ENCODE measurements at regions not wholly inside any gene's neighbourhood (a gene's known extent, or its start where the extent isn't known, plus 50 kb on each side); places are given as distances from the start of the nearest gene placed in this dataset.

GRCh38 chr13:86000546-86000945 lies 201.3 kb upstream of the SLITRK6 start:
- Histone ChIP-seq H3K9me3 (ENCODE audit: low read depth) (no peaks in the 10 kb centered on the region), H3K9ac (no peak overlapping the region), H3K79me2 (ENCODE audit: low read depth) (no peaks in the 10 kb centered on the region), H3K4me1 (peaks cover 24% of the 10 kb centered on the region), H3K27me3 (no peaks in the 10 kb centered on the region), H3F3A (ENCODE audit: low read depth) (peaks cover 9% of the 10 kb centered on the region), H4K20me1 (ENCODE audit: low read depth) (no peaks in the 10 kb centered on the region), H3K4me2 (no peak overlapping the region), H3K36me3 (no peaks in the 10 kb centered on the region), H3K27ac (no peak overlapping the region), H2AFZ (replicated peaks) (no peak overlapping the region), H3K4me3 (no peak overlapping the region)
- Mint-ChIP-seq H3K9me3 (no peaks in the 10 kb centered on the region), H3K4me3 (no peak overlapping the region), H3K27me3 (ENCODE audit: insufficient read depth, low read depth) (no peaks in the 10 kb centered on the region), H3K4me1 (peaks cover 17% of the 10 kb centered on the region), H3K36me3 (no peaks in the 10 kb centered on the region), H3K27ac (no peak overlapping the region)
- no peak for DNase-seq (ENCODE audit: low spot score)
- TF ChIP-seq, protein P1, sequence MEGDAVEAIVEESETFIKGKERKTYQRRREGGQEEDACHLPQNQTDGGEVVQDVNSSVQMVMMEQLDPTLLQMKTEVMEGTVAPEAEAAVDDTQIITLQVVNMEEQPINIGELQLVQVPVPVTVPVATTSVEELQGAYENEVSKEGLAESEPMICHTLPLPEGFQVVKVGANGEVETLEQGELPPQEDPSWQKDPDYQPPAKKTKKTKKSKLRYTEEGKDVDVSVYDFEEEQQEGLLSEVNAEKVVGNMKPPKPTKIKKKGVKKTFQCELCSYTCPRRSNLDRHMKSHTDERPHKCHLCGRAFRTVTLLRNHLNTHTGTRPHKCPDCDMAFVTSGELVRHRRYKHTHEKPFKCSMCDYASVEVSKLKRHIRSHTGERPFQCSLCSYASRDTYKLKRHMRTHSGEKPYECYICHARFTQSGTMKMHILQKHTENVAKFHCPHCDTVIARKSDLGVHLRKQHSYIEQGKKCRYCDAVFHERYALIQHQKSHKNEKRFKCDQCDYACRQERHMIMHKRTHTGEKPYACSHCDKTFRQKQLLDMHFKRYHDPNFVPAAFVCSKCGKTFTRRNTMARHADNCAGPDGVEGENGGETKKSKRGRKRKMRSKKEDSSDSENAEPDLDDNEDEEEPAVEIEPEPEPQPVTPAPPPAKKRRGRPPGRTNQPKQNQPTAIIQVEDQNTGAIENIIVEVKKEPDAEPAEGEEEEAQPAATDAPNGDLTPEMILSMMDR (IDR thresholded peaks at IDR 0.05): no peak
- TF ChIP-seq EZH2 (IDR thresholded peaks at IDR 0.05) (no peak), EZH2phosphoT487 (IDR thresholded peaks at IDR 0.05) (no peak)

GRCh38 chr13:85997587-85997986 lies 198.4 kb upstream of the SLITRK6 start:
- Mint-ChIP-seq H3K27me3 (ENCODE audit: insufficient read depth, low read depth) (no peaks in the 10 kb centered on the region), H3K4me1 (peaks cover 5% of the 10 kb centered on the region), H3K27ac (no peak overlapping the region), H3K36me3 (no peaks in the 10 kb centered on the region), H3K9me3 (no peaks in the 10 kb centered on the region), H3K4me3 (no peak overlapping the region)
- Histone ChIP-seq H3K4me1 (peaks cover 15% of the 10 kb centered on the region), H4K20me1 (ENCODE audit: low read depth) (no peaks in the 10 kb centered on the region), H3K4me3 (no peak overlapping the region), H3K27me3 (no peaks in the 10 kb centered on the region), H3F3A (ENCODE audit: low read depth) (peaks cover 5% of the 10 kb centered on the region), H2AFZ (replicated peaks) (no peak overlapping the region), H3K79me2 (ENCODE audit: low read depth) (no peaks in the 10 kb centered on the region), H3K4me2 (no peak overlapping the region), H3K27ac (no peak overlapping the region), H3K36me3 (no peaks in the 10 kb centered on the region), H3K9ac (no peak overlapping the region), H3K9me3 (ENCODE audit: low read depth) (no peaks in the 10 kb centered on the region)
- TF ChIP-seq EZH2phosphoT487 (IDR thresholded peaks at IDR 0.05): no peak
- TF ChIP-seq EZH2 (IDR thresholded peaks at IDR 0.05): no peak
- TF ChIP-seq, protein P1 (IDR thresholded peaks at IDR 0.05): no peak
- DNase-seq (ENCODE audit: low spot score): no peak

DNA sequence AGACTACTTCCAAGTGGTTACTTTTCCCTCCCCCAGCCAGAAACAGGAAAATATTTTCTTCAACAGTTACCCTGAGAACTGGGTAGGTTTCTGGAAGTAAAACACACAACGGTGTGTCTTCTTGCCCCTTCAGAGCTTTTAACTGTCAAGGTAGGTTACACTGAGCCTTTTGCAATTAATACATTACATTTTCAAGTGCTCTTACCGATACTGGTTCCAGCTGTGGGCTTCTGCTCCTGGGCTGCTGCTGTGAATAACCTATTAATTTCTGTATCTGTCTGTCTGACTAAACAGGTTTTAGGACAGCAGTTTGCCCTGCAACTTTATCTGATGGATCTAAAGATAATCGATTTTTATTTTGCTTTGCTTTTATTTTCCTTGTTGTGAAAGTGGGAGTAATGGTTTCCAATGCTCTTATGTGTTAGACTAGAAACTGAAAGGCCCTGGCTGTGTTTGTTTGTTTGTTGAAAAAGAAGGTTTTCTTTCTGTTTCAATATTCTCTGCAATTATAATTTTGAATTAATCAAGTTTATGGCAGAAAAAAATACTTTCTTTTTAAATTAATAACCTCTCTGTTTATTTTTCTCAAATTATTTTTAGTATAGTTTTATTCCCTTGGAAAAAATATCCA lies 196.7 kb upstream of the SLITRK6 start:
- Histone ChIP-seq H3K27ac (no peak overlapping the region), H3K4me1 (peaks cover 5% of the 10 kb centered on the region), H4K20me1 (ENCODE audit: low read depth) (no peaks in the 10 kb centered on the region), H2AFZ (replicated peaks) (peak overlapping the region; percentile 93), H3K4me2 (no peak overlapping the region), H3K4me3 (no peak overlapping the region), H3K79me2 (ENCODE audit: low read depth) (no peaks in the 10 kb centered on the region), H3F3A (ENCODE audit: low read depth) (no peaks in the 10 kb centered on the region), H3K27me3 (no peaks in the 10 kb centered on the region), H3K36me3 (no peaks in the 10 kb centered on the region), H3K9me3 (ENCODE audit: low read depth) (no peaks in the 10 kb centered on the region), H3K9ac (no peak overlapping the region)
- Mint-ChIP-seq H3K27me3 (ENCODE audit: insufficient read depth, low read depth) (no peaks in the 10 kb centered on the region), H3K27ac (no peak overlapping the region), H3K4me1 (no peaks in the 10 kb centered on the region), H3K36me3 (no peaks in the 10 kb centered on the region), H3K9me3 (no peaks in the 10 kb centered on the region), H3K4me3 (no peak overlapping the region)
- no peak for DNase-seq (ENCODE audit: low spot score)
- no peak for TF ChIP-seq EZH2phosphoT487 (IDR thresholded peaks at IDR 0.05)
- TF ChIP-seq, protein P1 (IDR thresholded peaks at IDR 0.05): no peak
- TF ChIP-seq EZH2 (IDR thresholded peaks at IDR 0.05): no peak

Measured in neural progenitor cell (in vitro differentiated cells).